ENCODE measurements at regions not wholly inside any gene's neighbourhood (a gene's known extent, or its start where the extent isn't known, plus 50 kb on each side); places are given as distances from the start of the nearest gene placed in this dataset.

- CTCF ChIA-PET = no interaction called here
- Histone ChIP-seq H4K20me1 (ENCODE audit: insufficient read depth) (no peaks in the 10 kb centered on the region), H3K4me2 (no peak overlapping the region), H3K4me3 (ENCODE audit: low read depth in 2 of 2, low read length in 1 of 2) (no peak overlapping the region), H3F3A (replicated peaks; ENCODE audit: insufficient read depth) (no peaks in the 10 kb centered on the region), H3K9me3 (peaks cover 5% of the 10 kb centered on the region; the same call in 1 of the 2 replicates), H3K36me3 (replicated peaks in 1 of 2; ENCODE audit: control insufficient read depth in 1 of 2, insufficient read depth in 2 of 2, low read length in 1 of 2) (no peaks in the 10 kb centered on the region), H3K4me1 (ENCODE audit: control insufficient read depth in 1 of 2, insufficient read depth in 2 of 2, low read depth in 1 of 2, low read length in 1 of 2) (no peaks in the 10 kb centered on the region), H3K79me2 (ENCODE audit: insufficient read depth) (no peaks in the 10 kb centered on the region), H3K27me3 (ENCODE audit: insufficient read depth) (no peaks in the 10 kb centered on the region), H3K27ac (ENCODE audit: low read depth in 2 of 2, low read length in 1 of 2) (no peak overlapping the region), H3K9ac (no peak overlapping the region), H2AFZ (ENCODE audit: low read depth) (no peak overlapping the region), H3K9me2 (no peaks in the 10 kb centered on the region)
- DNase-seq = no peak
- TF ChIP-seq YY1 (IDR thresholded peaks at IDR 0.05; ENCODE audit: low read depth) (no peak), TAF1 (IDR thresholded peaks at IDR 0.05; ENCODE audit: borderline replicate concordance, low read depth, low read length) (no peak), ZBTB33 (IDR thresholded peaks at IDR 0.05; ENCODE audit: borderline replicate concordance, low read depth) (no peak), EZH2phosphoT487 (IDR thresholded peaks at IDR 0.05; ENCODE audit: borderline replicate concordance, low read depth) (no peak), SIN3A (IDR thresholded peaks at IDR 0.05; ENCODE audit: borderline replicate concordance, low read depth, low read length) (no peak), MEF2A (IDR thresholded peaks at IDR 0.05; ENCODE audit: borderline replicate concordance, low read depth) (no peak), IRF3 (IDR thresholded peaks at IDR 0.05; ENCODE audit: low read depth, low read length) (no peak), FOXM1 (IDR thresholded peaks at IDR 0.05; ENCODE audit: low read depth) (no peak), USF1 (IDR thresholded peaks at IDR 0.05; ENCODE audit: borderline replicate concordance, low read depth) (no peak), RCOR1 (IDR thresholded peaks at IDR 0.05; ENCODE audit: low read length) (no peak), ELF1 (IDR thresholded peaks at IDR 0.05) (no peak)
- TF ChIP-seq, protein P1, sequence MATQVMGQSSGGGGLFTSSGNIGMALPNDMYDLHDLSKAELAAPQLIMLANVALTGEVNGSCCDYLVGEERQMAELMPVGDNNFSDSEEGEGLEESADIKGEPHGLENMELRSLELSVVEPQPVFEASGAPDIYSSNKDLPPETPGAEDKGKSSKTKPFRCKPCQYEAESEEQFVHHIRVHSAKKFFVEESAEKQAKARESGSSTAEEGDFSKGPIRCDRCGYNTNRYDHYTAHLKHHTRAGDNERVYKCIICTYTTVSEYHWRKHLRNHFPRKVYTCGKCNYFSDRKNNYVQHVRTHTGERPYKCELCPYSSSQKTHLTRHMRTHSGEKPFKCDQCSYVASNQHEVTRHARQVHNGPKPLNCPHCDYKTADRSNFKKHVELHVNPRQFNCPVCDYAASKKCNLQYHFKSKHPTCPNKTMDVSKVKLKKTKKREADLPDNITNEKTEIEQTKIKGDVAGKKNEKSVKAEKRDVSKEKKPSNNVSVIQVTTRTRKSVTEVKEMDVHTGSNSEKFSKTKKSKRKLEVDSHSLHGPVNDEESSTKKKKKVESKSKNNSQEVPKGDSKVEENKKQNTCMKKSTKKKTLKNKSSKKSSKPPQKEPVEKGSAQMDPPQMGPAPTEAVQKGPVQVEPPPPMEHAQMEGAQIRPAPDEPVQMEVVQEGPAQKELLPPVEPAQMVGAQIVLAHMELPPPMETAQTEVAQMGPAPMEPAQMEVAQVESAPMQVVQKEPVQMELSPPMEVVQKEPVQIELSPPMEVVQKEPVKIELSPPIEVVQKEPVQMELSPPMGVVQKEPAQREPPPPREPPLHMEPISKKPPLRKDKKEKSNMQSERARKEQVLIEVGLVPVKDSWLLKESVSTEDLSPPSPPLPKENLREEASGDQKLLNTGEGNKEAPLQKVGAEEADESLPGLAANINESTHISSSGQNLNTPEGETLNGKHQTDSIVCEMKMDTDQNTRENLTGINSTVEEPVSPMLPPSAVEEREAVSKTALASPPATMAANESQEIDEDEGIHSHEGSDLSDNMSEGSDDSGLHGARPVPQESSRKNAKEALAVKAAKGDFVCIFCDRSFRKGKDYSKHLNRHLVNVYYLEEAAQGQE (IDR thresholded peaks at IDR 0.05; ENCODE audit: low read depth, low read length) = no peak
- POLR2A ChIA-PET = no interaction called here
- WGBS (ENCODE audit: low lambda C conversion rate) = 10% methylated on average over 1 of the region's 3 CpGs
Measured at GRCh38 chr2:123840574-123840973, 184.5 kb upstream of the CNTNAP5 start.

All from SK-N-SH (cell line).